RWPE1 (cell line): ENCODE measurements at regions not wholly inside any gene's neighbourhood (a gene's known extent, or its start where the extent isn't known, plus 50 kb on each side); places are given as distances from the start of the nearest gene placed in this dataset.

Source experiments
- CTCF ChIA-PET: fragments of 350-600 bp; sonication (Branson Sonifier 250); formaldehyde crosslinking; extraction: SDS; loops from one replicate; lab custom pipeline; 2021; lab: Yijun Ruan, JAX
- POLR2A ChIA-PET: fragments of 400-600 bp; formaldehyde crosslinking; extraction: SDS; loops from one replicate; lab custom pipeline; 2020; ENCODE audit warnings: antibody characterized with exemption; ENCODE audit not compliant: low non-redundant PET; lab: Yijun Ruan, JAX
- DNase-seq: peaks from one replicate; pipeline ENCODE4 v3.0.0; 2012; ENCODE audit warnings: low spot score
- H3K27ac ChIP-seq: fragments of 450-650 bp; 2 replicates; pipeline ENCODE4 v1.5.1; 2017
- CTCF ChIP-seq: fragments of 450-650 bp; conservative IDR thresholded peaks from 2 replicates; pipeline ENCODE4 v1.5.1; 2017; ENCODE audit warnings: low read depth, mild to moderate bottlenecking

- no peak overlapping the region for H3K27ac ChIP-seq
- ChIA-PET CTCF (interaction anchor here (0.7 kb wide), 1 partner anchor 285 kb away, joined by 3 read pairs; no protein-coding TSS in a partner anchor), POLR2A (no interaction called here)
- DNase-seq: no peak
- no peak for TF ChIP-seq CTCF
These were observed 358.7 kb upstream of the CTSO start for GRCh38 chr4:156312261-156312847.

DNA sequence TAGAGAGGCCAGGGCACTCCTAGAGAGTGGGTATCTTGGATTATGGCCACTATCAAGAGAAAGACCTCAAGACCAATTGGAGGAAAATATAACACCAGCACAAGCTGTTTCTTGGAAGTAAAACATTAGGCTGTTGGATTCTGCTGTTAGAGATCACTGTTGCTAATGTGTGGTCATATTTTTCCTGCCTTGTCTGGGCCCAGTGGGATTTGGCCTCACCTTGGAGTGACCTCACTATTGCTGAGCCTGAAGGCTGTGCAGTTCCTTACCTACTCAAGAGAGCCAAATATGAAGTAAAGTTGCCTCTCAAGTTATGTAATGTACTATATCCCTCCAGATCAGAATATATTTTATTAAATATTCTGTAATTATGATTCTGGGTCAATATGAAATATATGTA lies 355.4 kb upstream of the CTSO start:
- ChIA-PET CTCF (no interaction called here), POLR2A (no interaction called here)
- no peak for DNase-seq
- H3K27ac ChIP-seq: no peak overlapping the region
- TF ChIP-seq CTCF: no peak

GRCh38 chr4:156303708-156304107 lies 350.0 kb upstream of the CTSO start:
- no peak for DNase-seq
- no peak overlapping the region for H3K27ac ChIP-seq
- POLR2A ChIA-PET: no interaction called here
- CTCF ChIA-PET: no interaction called here
- no peak for TF ChIP-seq CTCF

DNA sequence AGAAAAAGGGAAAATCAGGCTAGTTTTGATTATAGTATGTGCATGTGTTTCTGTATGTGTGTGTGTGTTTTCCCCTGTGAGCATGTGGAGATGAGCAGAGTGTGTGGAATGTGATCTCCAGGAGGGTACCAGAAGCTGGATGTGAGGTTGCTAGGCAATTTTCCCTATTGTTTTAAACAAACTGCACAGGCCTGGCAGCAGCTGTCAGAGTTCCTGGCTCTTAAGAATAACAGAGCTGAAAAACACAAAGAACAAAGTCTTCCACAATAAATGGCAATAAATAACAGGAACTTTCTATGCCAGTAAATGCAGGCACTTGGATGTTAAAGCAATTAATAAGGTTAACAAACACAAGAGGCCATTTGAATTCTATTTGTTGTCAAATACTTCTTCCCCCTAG lies 344.6 kb upstream of the CTSO start:
- no peak for DNase-seq
- POLR2A ChIA-PET: no interaction called here
- CTCF ChIA-PET: no interaction called here

GRCh38 chr4:156295676-156296195 lies 342.1 kb upstream of the CTSO start:
- no peak for TF ChIP-seq CTCF
- CTCF ChIA-PET: no interaction called here
- H3K27ac ChIP-seq: no peak overlapping the region
- DNase-seq: peak; percentile 5
- POLR2A ChIA-PET: no interaction called here

More for the DNA sequence above, 344.6 kb upstream of the CTSO start:
- no peak for TF ChIP-seq CTCF
- no peak overlapping the region for H3K27ac ChIP-seq

DNA sequence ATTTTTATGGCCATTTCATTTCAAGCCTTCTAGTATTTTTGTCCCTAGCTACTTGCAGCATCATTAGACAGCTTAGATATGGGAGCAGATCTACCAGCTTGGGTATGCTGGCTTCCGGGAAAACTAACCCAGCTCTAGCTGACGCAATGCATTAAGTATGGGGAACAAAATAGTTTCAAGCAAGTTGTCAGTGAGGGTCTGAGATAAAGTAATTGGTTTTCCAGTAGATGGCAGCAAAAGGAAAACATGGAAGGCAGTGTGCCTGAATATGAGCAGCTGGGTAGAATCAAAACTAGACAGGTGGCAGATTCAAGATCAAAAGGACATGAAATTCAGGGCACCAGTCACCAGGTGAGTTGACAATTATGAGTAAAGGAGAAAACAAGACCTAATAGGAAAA lies 340.9 kb upstream of the CTSO start:
- ChIA-PET POLR2A (no interaction called here), CTCF (no interaction called here)
- DNase-seq: peak; percentile 2
- TF ChIP-seq CTCF: peak; percentile 14; the same call in 1 of the 2 replicates
- H3K27ac ChIP-seq: no peak overlapping the region
